SU-DHL-6 (cell line): ENCODE measurements at regions not wholly inside any gene's neighbourhood (a gene's known extent, or its start where the extent isn't known, plus 50 kb on each side); places are given as distances from the start of the nearest gene placed in this dataset.

Experiments
- H2AFZ ChIP-seq: fragments of 200-600 bp; sonication (generic); 2 replicates; pipeline ENCODE4 v1.6.1; 2014; ENCODE audit warnings: low read depth, mild to moderate bottlenecking, moderate library complexity, mixed read lengths, antibody characterized with exemption, low read length; ENCODE audit not compliant: severe bottlenecking
- H3F3A ChIP-seq: fragments of 200-600 bp; shearing (Covaris generic); 2 replicates; pipeline ENCODE4 v1.6.0; 2016; ENCODE audit warnings: antibody characterized with exemption, mild to moderate bottlenecking; ENCODE audit not compliant: insufficient read depth
- H3K27ac ChIP-seq: fragments of 200-600 bp; sonication (generic); 2 replicates; pipeline ENCODE4 v1.5.1; 2016; ENCODE audit warnings: low read depth, mild to moderate bottlenecking, low read length, moderate library complexity, mixed read lengths
- H3K27me3 ChIP-seq: fragments of 200-600 bp; sonication (generic), shearing (Covaris generic); 2 replicates; pipeline ENCODE4 v1.6.0; 2014; ENCODE audit warnings: mild to moderate bottlenecking, low read length
- H3K36me3 ChIP-seq: fragments of 200-600 bp; sonication (generic); 2 replicates; pipeline ENCODE4 v1.6.1; 2014; ENCODE audit warnings: mild to moderate bottlenecking, low read length, mixed read lengths
- H3K4me2 ChIP-seq: fragments of 300-600, 200-600 bp; shearing (Covaris generic), sonication (generic); 2 replicates; pipeline ENCODE4 v1.6.0; 2014; ENCODE audit warnings: low read length, low read depth, mild to moderate bottlenecking; ENCODE audit not compliant: poor library complexity, severe bottlenecking
- H3K4me3 ChIP-seq: fragments of 200-600 bp; sonication (generic); 2 replicates; pipeline ENCODE4 v1.5.1; 2014; ENCODE audit warnings: antibody characterized with exemption, low read length, mild to moderate bottlenecking, mixed read lengths; ENCODE audit not compliant: insufficient read depth, poor library complexity, severe bottlenecking
- H3K79me2 ChIP-seq: fragments of 200-600 bp; sonication (generic); 2 replicates; pipeline ENCODE4 v1.6.1; 2014; ENCODE audit warnings: mild to moderate bottlenecking, low read length, moderate library complexity; ENCODE audit not compliant: insufficient read depth
- H3K9ac ChIP-seq: fragments of 200-600 bp; sonication (generic); 2 replicates; pipeline ENCODE4 v1.7.0; 2014; ENCODE audit warnings: mild to moderate bottlenecking, low read length
- H3K9me2 ChIP-seq: fragments of 200-600 bp; sonication (generic); replicated peaks from 2 replicates; pipeline ENCODE4 v1.6.1; 2014; ENCODE audit warnings: low read length; ENCODE audit not compliant: insufficient read depth
- H3K9me3 ChIP-seq: fragments of 200-600 bp; sonication (generic); 2 replicates; pipeline ENCODE4 v1.6.1; 2014; ENCODE audit warnings: low read length, mixed read lengths; ENCODE audit not compliant: insufficient read depth
- H4K20me1 ChIP-seq: fragments of 200-600 bp; sonication (generic); 2 replicates; pipeline ENCODE4 v1.6.1; 2014; ENCODE audit warnings: low read depth, mild to moderate bottlenecking, antibody characterized with exemption, low read length, moderate library complexity, mixed read lengths
- CTCF ChIP-seq: fragments of 200-600 bp; sonication (generic); IDR thresholded peaks from one replicate; pipeline ENCODE4 v1.5.1; 2017; ENCODE audit warnings: antibody characterized with exemption, mild to moderate bottlenecking, low read length, moderate library complexity; ENCODE audit not compliant: insufficient read depth, poor library complexity, severe bottlenecking
- EZH2phosphoT487 ChIP-seq: fragments of 200-600 bp; sonication (generic), shearing (Covaris generic); conservative IDR thresholded peaks from 2 replicates; pipeline ENCODE4 v1.6.1; 2018; ENCODE audit warnings: mild to moderate bottlenecking, antibody characterized with exemption, low read length, moderate library complexity, mixed read lengths

- H3K9me3 ChIP-seq: no peaks in the 10 kb centered on the region
Measured at GRCh38 chr16:55040366-55041086, 109.9 kb downstream of the IRX5 start.

DNA sequence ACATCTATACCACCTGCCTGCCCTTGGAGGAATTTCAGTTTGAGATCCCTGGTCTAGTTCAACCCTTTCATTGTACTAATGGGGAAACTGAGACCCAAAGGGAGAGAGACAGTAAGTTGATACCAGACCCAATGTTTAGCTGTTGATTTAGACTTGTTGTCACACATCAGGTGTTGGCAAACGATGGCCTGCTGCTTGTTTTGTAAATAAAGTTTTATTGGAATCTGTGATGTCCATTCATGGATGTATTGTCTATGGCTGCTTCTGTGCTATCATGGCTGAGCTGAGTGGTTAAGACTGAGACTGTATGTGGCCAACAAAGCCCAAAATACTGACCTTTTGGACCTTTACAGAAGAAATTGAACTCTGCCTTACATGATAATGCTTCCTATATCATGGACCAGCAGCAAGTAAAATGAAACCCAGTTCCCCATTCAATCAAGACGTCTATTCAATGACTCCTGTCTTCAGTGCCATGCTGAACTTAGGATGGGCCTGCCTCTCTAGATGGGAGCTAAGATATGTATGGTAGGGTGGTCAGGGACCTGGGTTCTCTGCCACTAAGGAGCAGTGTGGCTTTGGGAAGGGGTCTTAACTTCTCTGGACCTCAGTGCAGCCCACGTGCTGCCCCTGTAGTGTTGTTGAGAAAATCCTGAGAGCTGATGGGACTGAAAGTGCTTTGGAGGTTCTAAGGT, 111.0 kb downstream of the IRX5 start:
- no peaks in the 10 kb centered on the region for H3K9me2 ChIP-seq
- no peak for TF ChIP-seq CTCF
- TF ChIP-seq EZH2phosphoT487: no peak

More at GRCh38 chr16:55040366-55041086, 109.9 kb downstream of the IRX5 start:
- no peak overlapping the region for H3K4me2 ChIP-seq
- H3K79me2 ChIP-seq: no peaks in the 10 kb centered on the region
- no peaks in the 10 kb centered on the region for H3K36me3 ChIP-seq
- no peak overlapping the region for H2AFZ ChIP-seq
- H3K9me2 ChIP-seq: no peaks in the 10 kb centered on the region
- no peak for TF ChIP-seq CTCF
- H3K9ac ChIP-seq: no peak overlapping the region
- no peaks in the 10 kb centered on the region for H3K27me3 ChIP-seq
- H4K20me1 ChIP-seq: no peaks in the 10 kb centered on the region
- H3K27ac ChIP-seq: no peak overlapping the region
- no peak overlapping the region for H3K4me3 ChIP-seq
- H3F3A ChIP-seq: no peaks in the 10 kb centered on the region

GRCh38 chr16:55042556-55043432, 112.1 kb downstream of the IRX5 start:
- Histone ChIP-seq H4K20me1 (no peaks in the 10 kb centered on the region), H3K79me2 (no peaks in the 10 kb centered on the region), H3K9me2 (no peaks in the 10 kb centered on the region), H3K9ac (no peak overlapping the region), H3K4me2 (no peak overlapping the region), H3F3A (no peaks in the 10 kb centered on the region), H3K9me3 (no peaks in the 10 kb centered on the region), H3K4me3 (no peak overlapping the region), H2AFZ (no peak overlapping the region), H3K27ac (no peak overlapping the region), H3K27me3 (no peaks in the 10 kb centered on the region), H3K36me3 (no peaks in the 10 kb centered on the region)
- TF ChIP-seq CTCF: no peak
- TF ChIP-seq EZH2phosphoT487: no peak

More for the DNA sequence above, 111.0 kb downstream of the IRX5 start:
- Histone ChIP-seq H3K36me3 (no peaks in the 10 kb centered on the region), H3K4me2 (no peak overlapping the region), H3K27me3 (no peaks in the 10 kb centered on the region), H3F3A (no peaks in the 10 kb centered on the region), H4K20me1 (no peaks in the 10 kb centered on the region), H2AFZ (no peak overlapping the region), H3K27ac (no peak overlapping the region), H3K79me2 (no peaks in the 10 kb centered on the region), H3K9ac (no peak overlapping the region), H3K9me3 (no peaks in the 10 kb centered on the region), H3K4me3 (no peak overlapping the region)
